ENCODE measurements at regions not wholly inside any gene's neighbourhood (a gene's known extent, or its start where the extent isn't known, plus 50 kb on each side); places are given as distances from the start of the nearest gene placed in this dataset.

DNA sequence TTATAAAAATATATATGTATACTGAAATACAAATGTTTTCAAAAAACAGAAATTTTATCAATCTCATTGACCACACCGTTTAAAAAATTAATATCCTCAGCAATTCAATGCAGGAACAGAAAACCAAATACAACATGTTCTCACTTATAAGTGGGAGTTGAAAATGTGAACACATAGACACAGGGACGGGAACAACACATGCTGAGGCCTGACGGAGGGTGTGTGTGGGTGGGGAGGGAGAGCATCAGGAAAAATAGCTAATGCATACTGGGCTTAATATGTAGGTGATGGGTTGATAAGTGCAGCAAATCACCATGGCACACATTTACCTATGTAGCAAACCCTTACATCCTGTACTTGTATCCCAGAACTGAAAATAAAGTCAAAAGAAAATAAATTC is 409.5 kb downstream of the MLLT3 start:
- TF ChIP-seq, protein P1, sequence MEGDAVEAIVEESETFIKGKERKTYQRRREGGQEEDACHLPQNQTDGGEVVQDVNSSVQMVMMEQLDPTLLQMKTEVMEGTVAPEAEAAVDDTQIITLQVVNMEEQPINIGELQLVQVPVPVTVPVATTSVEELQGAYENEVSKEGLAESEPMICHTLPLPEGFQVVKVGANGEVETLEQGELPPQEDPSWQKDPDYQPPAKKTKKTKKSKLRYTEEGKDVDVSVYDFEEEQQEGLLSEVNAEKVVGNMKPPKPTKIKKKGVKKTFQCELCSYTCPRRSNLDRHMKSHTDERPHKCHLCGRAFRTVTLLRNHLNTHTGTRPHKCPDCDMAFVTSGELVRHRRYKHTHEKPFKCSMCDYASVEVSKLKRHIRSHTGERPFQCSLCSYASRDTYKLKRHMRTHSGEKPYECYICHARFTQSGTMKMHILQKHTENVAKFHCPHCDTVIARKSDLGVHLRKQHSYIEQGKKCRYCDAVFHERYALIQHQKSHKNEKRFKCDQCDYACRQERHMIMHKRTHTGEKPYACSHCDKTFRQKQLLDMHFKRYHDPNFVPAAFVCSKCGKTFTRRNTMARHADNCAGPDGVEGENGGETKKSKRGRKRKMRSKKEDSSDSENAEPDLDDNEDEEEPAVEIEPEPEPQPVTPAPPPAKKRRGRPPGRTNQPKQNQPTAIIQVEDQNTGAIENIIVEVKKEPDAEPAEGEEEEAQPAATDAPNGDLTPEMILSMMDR (IDR thresholded peaks at IDR 0.05) = no peak
- no peak for TF ChIP-seq EZH2 (IDR thresholded peaks at IDR 0.05; ENCODE audit: borderline replicate concordance, insufficient read depth, low read depth, low read length, poor library complexity, severe bottlenecking)
- H3K9me3 Mint-ChIP-seq (ENCODE audit: insufficient read depth) = no peaks in the 10 kb centered on the region
- H2AFZ ChIP-seq (ENCODE audit: insufficient read depth, low read depth, low read length, poor library complexity, severe bottlenecking) = no peak overlapping the region
- H3K4me3 Mint-ChIP-seq = no peak overlapping the region
- no peaks in the 10 kb centered on the region for H3K27me3 Mint-ChIP-seq
- no peak overlapping the region for H3K4me2 ChIP-seq (replicated peaks; ENCODE audit: low read depth, low read length, poor library complexity, severe bottlenecking)
- no peaks in the 10 kb centered on the region for H3K27me3 ChIP-seq (replicated peaks in 1 of 4; ENCODE audit: control extremely low read depth in 1 of 4, control insufficient read depth in 3 of 4, insufficient read depth in 4 of 4, low read length in 3 of 4)
- no peak for ATAC-seq (ENCODE audit: low read depth)
- no peak overlapping the region for H3K4me3 ChIP-seq (ENCODE audit: control extremely low read depth in 1 of 5, extremely low read depth in 1 of 5, insufficient read depth in 1 of 5, low read depth in 2 of 5, low read length in 4 of 5)
- H3K9me3 ChIP-seq (ENCODE audit: control extremely low read depth in 1 of 3, control insufficient read depth in 2 of 3, insufficient read depth in 1 of 3, low read length in 2 of 3) = no peaks in the 10 kb centered on the region
- no peak overlapping the region for H3K27ac Mint-ChIP-seq
- no peaks in the 10 kb centered on the region for H3K36me3 ChIP-seq (replicated peaks in 1 of 2; ENCODE audit: control extremely low read depth in 1 of 2, control insufficient read depth in 1 of 2, extremely low read depth in 1 of 2, insufficient read depth in 2 of 2, low read length in 1 of 2)
- no peak overlapping the region for H3K27ac ChIP-seq (ENCODE audit: low read length in 2 of 2)
- WGBS (ENCODE audit: insufficient coverage) = no CpG with 5 or more reads among the region's 3 CpGs
- POLR2A ChIA-PET = no interaction called here
- no peaks in the 10 kb centered on the region for H4K20me1 ChIP-seq (ENCODE audit: control insufficient read depth, insufficient read depth, low read length, poor library complexity, severe bottlenecking)
- H3K4me1 ChIP-seq (ENCODE audit: control insufficient read depth in 2 of 2, insufficient read depth in 2 of 2, low read length in 2 of 2) = no peaks in the 10 kb centered on the region
- H3K4me1 Mint-ChIP-seq = no peaks in the 10 kb centered on the region
- CTCF ChIA-PET = no interaction called here
- H3K79me2 ChIP-seq (ENCODE audit: control insufficient read depth, insufficient read depth, low read length) = no peaks in the 10 kb centered on the region
- H3K9ac ChIP-seq (ENCODE audit: low read length) = no peak overlapping the region
- intact Hi-C loops (cut with micrococcal nuclease) = no loop called here
- no peak for DNase-seq

DNA sequence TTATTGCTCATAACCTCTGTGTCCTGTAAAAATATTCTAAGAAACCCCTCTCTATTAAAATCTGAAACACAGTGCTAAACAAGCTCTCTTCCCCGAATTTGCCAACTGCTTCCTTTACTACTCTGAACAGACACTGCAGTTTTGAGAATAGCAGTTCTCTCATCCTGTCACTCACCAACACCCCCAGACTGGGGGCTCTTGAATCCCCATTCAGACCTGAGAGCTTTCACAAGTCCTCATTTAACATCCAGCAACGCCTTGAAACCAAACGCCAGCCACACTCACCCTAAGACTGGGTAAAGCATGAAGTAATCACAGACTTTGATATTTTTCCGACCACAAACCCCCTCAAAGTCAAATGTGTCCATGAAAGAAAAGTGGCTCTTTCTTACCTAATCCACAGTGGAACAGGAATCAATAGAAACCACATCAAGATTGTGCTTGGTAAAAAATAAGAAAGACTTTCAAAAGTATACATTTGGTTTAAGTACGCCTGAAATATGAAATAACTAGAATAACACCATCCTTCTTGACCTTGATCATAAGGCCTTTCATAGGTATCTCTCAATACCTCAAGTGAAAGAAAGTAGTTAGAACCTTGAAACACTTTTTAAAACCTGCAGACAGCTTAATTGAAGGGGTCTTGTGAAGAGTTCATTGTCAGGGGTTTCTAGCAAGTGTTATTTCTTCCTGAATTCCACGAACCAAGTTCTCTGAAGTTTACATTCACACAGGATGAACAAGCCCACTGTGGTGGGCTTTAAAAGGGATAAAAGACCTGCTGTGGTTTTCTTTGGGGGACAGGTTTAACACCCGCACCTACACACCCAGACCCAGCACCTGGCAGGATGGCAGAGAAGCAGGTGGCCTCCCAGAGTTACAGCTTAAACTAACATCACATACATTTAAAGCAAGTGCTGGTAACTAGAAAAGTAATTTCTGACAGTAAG is 412.6 kb downstream of the MLLT3 start:
- ChIA-PET POLR2A (no interaction called here), CTCF (no interaction called here)
- H3K36me3 ChIP-seq (replicated peaks in 1 of 2; ENCODE audit: control extremely low read depth in 1 of 2, control insufficient read depth in 1 of 2, extremely low read depth in 1 of 2, insufficient read depth in 2 of 2, low read length in 1 of 2) = no peaks in the 10 kb centered on the region
- H3K27ac ChIP-seq (ENCODE audit: low read length in 2 of 2) = no peak overlapping the region
- intact Hi-C loops (cut with micrococcal nuclease) = no loop called here
- ATAC-seq (ENCODE audit: low read depth) = no peak
- Mint-ChIP-seq H3K9me3 (ENCODE audit: insufficient read depth) (no peaks in the 10 kb centered on the region), H3K27ac (no peak overlapping the region), H3K4me3 (no peak overlapping the region), H3K4me1 (no peaks in the 10 kb centered on the region), H3K27me3 (no peaks in the 10 kb centered on the region)
- 34% methylated on average over 3 of the region's 7 CpGs for whole genome bisulfite sequencing (ENCODE audit: insufficient coverage)
- no peaks in the 10 kb centered on the region for H3K4me1 ChIP-seq (ENCODE audit: control insufficient read depth in 2 of 2, insufficient read depth in 2 of 2, low read length in 2 of 2)
- H3K27me3 ChIP-seq (replicated peaks in 1 of 4; ENCODE audit: control extremely low read depth in 1 of 4, control insufficient read depth in 3 of 4, insufficient read depth in 4 of 4, low read length in 3 of 4) = no peaks in the 10 kb centered on the region
- H3K4me2 ChIP-seq (replicated peaks; ENCODE audit: low read depth, low read length, poor library complexity, severe bottlenecking) = no peak overlapping the region
- H3K79me2 ChIP-seq (ENCODE audit: control insufficient read depth, insufficient read depth, low read length) = no peaks in the 10 kb centered on the region
- no peak overlapping the region for H3K9ac ChIP-seq (ENCODE audit: low read length)
- H3K9me3 ChIP-seq (ENCODE audit: control extremely low read depth in 1 of 3, control insufficient read depth in 2 of 3, insufficient read depth in 1 of 3, low read length in 2 of 3) = no peaks in the 10 kb centered on the region
- TF ChIP-seq EZH2 (IDR thresholded peaks at IDR 0.05; ENCODE audit: borderline replicate concordance, insufficient read depth, low read depth, low read length, poor library complexity, severe bottlenecking) = no peak
- TF ChIP-seq, protein P1 (IDR thresholded peaks at IDR 0.05) = no peak
- H4K20me1 ChIP-seq (ENCODE audit: control insufficient read depth, insufficient read depth, low read length, poor library complexity, severe bottlenecking) = no peaks in the 10 kb centered on the region
- H2AFZ ChIP-seq (ENCODE audit: insufficient read depth, low read depth, low read length, poor library complexity, severe bottlenecking) = no peak overlapping the region
- no peak overlapping the region for H3K4me3 ChIP-seq (ENCODE audit: control extremely low read depth in 1 of 5, extremely low read depth in 1 of 5, insufficient read depth in 1 of 5, low read depth in 2 of 5, low read length in 4 of 5)
- no peak for DNase-seq

Measured in B cell (primary cell).